ENCODE measurements at regions not wholly inside any gene's neighbourhood (a gene's known extent, or its start where the extent isn't known, plus 50 kb on each side); places are given as distances from the start of the nearest gene placed in this dataset.

- no peak overlapping the region for H3K4ac ChIP-seq (replicated peaks; ENCODE audit: insufficient read length, low read depth, low read length)
- H3K79me2 ChIP-seq (ENCODE audit: control insufficient read depth in 1 of 2, insufficient read depth in 2 of 2, low read length in 2 of 2), result no peaks in the 10 kb centered on the region
- H3K4me2 ChIP-seq (ENCODE audit: insufficient read depth in 1 of 2, low read depth in 2 of 2, low read length in 2 of 2), result no peak overlapping the region
- H3K36me3 ChIP-seq (ENCODE audit: control insufficient read depth in 2 of 4, insufficient read depth in 4 of 4, low read length in 3 of 4), result no peaks in the 10 kb centered on the region
- H2AFZ ChIP-seq (ENCODE audit: low read length), result no peak overlapping the region
- H2BK12ac ChIP-seq (ENCODE audit: low read depth, low read length), result no peak overlapping the region
- no peak overlapping the region for H4K5ac ChIP-seq (ENCODE audit: insufficient read length, low read depth, low read length)
- H2BK15ac ChIP-seq (ENCODE audit: low read length), result no peak overlapping the region
- H3K14ac ChIP-seq (ENCODE audit: insufficient read length), result no peak overlapping the region
- H2AK5ac ChIP-seq (ENCODE audit: low read depth, low read length), result no peak overlapping the region
- H3K4me1 ChIP-seq (replicated peaks in 1 of 4; ENCODE audit: control insufficient read depth in 3 of 4, insufficient read depth in 4 of 4, low read length in 3 of 4), result peaks cover 0 to 6% (median under 1%) of the 10 kb centered on the region in 4 experiments; a peak in 2 of 7 replicates
- H4K91ac ChIP-seq (replicated peaks; ENCODE audit: insufficient read length, low read length), result no peak overlapping the region
- H2BK5ac ChIP-seq (ENCODE audit: low read depth, low read length), result no peak overlapping the region
- no peak overlapping the region for H3K23ac ChIP-seq (ENCODE audit: insufficient read length)
- no peak overlapping the region for H3K18ac ChIP-seq (ENCODE audit: extremely low read depth, low read length)
- H3K79me1 ChIP-seq (ENCODE audit: low read depth, low read length), result no peaks in the 10 kb centered on the region
- no peaks in the 10 kb centered on the region for H3K23me2 ChIP-seq (ENCODE audit: low read depth, low read length)
- no peak overlapping the region for H2BK120ac ChIP-seq (replicated peaks; ENCODE audit: low read depth, low read length)
- H3K27me3 ChIP-seq (replicated peaks in 1 of 4; ENCODE audit: control insufficient read depth in 3 of 4, extremely low read depth in 1 of 4, insufficient read depth in 3 of 4, low read length in 3 of 4), result no peaks in the 10 kb centered on the region
- H3K9me3 ChIP-seq (ENCODE audit: insufficient read depth in 2 of 2, low read depth in 1 of 2, low read length in 1 of 2), result no peaks in the 10 kb centered on the region
- no peak overlapping the region for H3K4me3 ChIP-seq (ENCODE audit: extremely low read depth in 1 of 4, insufficient read depth in 2 of 4, low read depth in 3 of 4, low read length in 4 of 4)
- no peak overlapping the region for H3K9ac ChIP-seq (replicated peaks in 1 of 4; ENCODE audit: extremely low read depth in 1 of 4, low read depth in 3 of 4, low read length in 3 of 4)
- FAIRE-seq (no peak), DNase-seq (ENCODE audit: low read depth in 1 of 2, low spot score in 2 of 2) (no peak)
- no peak overlapping the region for H2BK20ac ChIP-seq (ENCODE audit: low read length)
- CTCF ChIA-PET (ENCODE audit: partially characterized antibody), result interaction anchor here (0.6 to 1.4 kb wide), 3 partner anchors 11 to 1001 kb away, joined by 3 read pairs; no protein-coding TSS in a partner anchor
- H3K27ac ChIP-seq (ENCODE audit: low read depth, low read length), result no peak overlapping the region
- H4K8ac ChIP-seq (ENCODE audit: extremely low read depth, insufficient read depth, low read length), result no peak overlapping the region
- 91% methylated on average over 4 of the region's 4 CpGs; no CpG with 5 or more reads in 1 of the 2 experiments for WGBS, 2 experiments (ENCODE audit: extremely low coverage in 1 of 2, insufficient coverage in 1 of 2, insufficient read length in 1 of 2, insufficient replicate concordance in 2 of 2, low coverage in 1 of 2, low lambda C conversion rate in 2 of 2, missing lambda C conversion rate in 1 of 2)
- no peak overlapping the region for H3K56ac ChIP-seq (replicated peaks; ENCODE audit: insufficient read length, low read depth, low read length)
- H4K20me1 ChIP-seq (replicated peaks in 1 of 2; ENCODE audit: control insufficient read depth in 1 of 2, insufficient read depth in 2 of 2, low read length in 2 of 2), result no peaks in the 10 kb centered on the region
- POLR2A ChIA-PET (ENCODE audit: partially characterized antibody), result interaction anchor here (0.7 kb wide), 1 partner anchor 11 kb away, joined by 3 read pairs; no protein-coding TSS in a partner anchor
- TF ChIP-seq KDM5A (IDR thresholded peaks at IDR 0.05; ENCODE audit: low read length), result no peak
- no peak for TF ChIP-seq CBX5 (IDR thresholded peaks at IDR 0.05; ENCODE audit: low read depth, low read length)
- TF ChIP-seq NRF1 (IDR thresholded peaks at IDR 0.05; ENCODE audit: low read depth, low read length), result no peak
- TF ChIP-seq CHD1 (IDR thresholded peaks at IDR 0.05; ENCODE audit: low read depth, low read length), result no peak
- no peak for TF ChIP-seq SIX5 (IDR thresholded peaks at IDR 0.05; ENCODE audit: low read depth, low read length)
- TF ChIP-seq KDM4A (IDR thresholded peaks at IDR 0.05; ENCODE audit: low read depth, low read length, severe bottlenecking), result no peak
- no peak for TF ChIP-seq SIN3A (conservative IDR thresholded peaks at IDR 0.05 in 1 of 2, IDR thresholded peaks at IDR 0.05 in 1 of 2; ENCODE audit: low read depth in 1 of 2, low read length in 2 of 2)
Observed at GRCh38 chr13:106156468-106156867, 379.0 kb downstream of the EFNB2 start.
